ENCODE measurements at regions not wholly inside any gene's neighbourhood (a gene's known extent, or its start where the extent isn't known, plus 50 kb on each side); places are given as distances from the start of the nearest gene placed in this dataset.

GRCh38 chr21:18603980-18604379 lies 200.4 kb upstream of the TMPRSS15 start:
- Histone ChIP-seq H3K4me1 (replicated peaks) (no peaks in the 10 kb centered on the region), H3K27ac (no peak overlapping the region), H3K9me3 (replicated peaks) (no peaks in the 10 kb centered on the region), H3K27me3 (replicated peaks) (no peaks in the 10 kb centered on the region), H3K36me3 (no peaks in the 10 kb centered on the region), H3K4me3 (no peak overlapping the region)
- no peak for DNase-seq (ENCODE audit: low read depth in 1 of 2, low spot score in 2 of 2)

DNA sequence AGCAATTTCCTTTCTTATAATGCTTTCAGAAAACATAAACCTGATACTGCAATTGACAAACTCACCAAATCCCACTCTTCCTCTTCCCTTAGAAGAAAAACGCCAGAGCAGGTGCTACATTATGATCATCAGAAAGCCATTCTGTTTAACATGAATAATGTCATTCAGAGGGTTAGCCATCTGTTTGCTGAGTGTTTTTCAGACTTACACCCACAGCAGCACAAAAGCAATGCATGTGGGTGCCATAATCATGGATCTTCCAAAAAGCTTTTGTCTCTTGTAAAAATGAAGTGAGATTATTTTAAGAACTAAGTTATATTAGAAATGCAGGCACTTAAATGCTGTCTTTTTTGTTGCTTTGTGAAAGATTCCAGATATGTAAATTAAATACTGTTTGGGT lies 204.6 kb upstream of the TMPRSS15 start:
- H3K4me3 ChIP-seq = no peak overlapping the region
- H3K27ac ChIP-seq = no peak overlapping the region
- H3K4me1 ChIP-seq (replicated peaks) = no peaks in the 10 kb centered on the region
- no peaks in the 10 kb centered on the region for H3K36me3 ChIP-seq
- no peaks in the 10 kb centered on the region for H3K9me3 ChIP-seq (replicated peaks)
- no peak for DNase-seq (ENCODE audit: low read depth in 1 of 2, low spot score in 2 of 2)
- H3K27me3 ChIP-seq (replicated peaks) = no peaks in the 10 kb centered on the region

DNA sequence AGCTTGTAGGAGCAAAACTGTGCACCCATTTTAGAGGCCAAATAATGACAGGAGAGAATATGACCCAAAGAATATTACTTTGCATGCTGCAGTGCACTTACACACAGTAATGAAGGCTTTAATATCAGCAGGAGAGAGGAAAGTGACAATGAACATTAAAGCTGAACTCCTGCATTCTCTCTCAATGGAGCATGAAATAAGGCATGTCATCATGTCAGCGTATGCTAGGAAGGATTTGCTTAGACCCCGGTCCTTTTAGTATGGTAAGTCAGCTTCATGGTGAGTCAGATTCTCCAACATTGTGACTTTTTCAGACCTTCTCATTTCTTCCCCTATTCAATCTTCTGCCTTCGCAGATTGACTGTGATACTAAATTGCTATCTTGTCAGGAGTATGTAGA lies 210.7 kb upstream of the TMPRSS15 start:
- H3K4me1 ChIP-seq (replicated peaks) = no peaks in the 10 kb centered on the region
- H3K27ac ChIP-seq = no peak overlapping the region
- H3K27me3 ChIP-seq (replicated peaks) = no peaks in the 10 kb centered on the region
- H3K4me3 ChIP-seq = no peak overlapping the region
- H3K9me3 ChIP-seq (replicated peaks) = no peaks in the 10 kb centered on the region; the same call in 1 of the 2 replicates
- H3K36me3 ChIP-seq = no peaks in the 10 kb centered on the region
- no peak for DNase-seq (ENCODE audit: low read depth in 1 of 2, low spot score in 2 of 2)

DNA sequence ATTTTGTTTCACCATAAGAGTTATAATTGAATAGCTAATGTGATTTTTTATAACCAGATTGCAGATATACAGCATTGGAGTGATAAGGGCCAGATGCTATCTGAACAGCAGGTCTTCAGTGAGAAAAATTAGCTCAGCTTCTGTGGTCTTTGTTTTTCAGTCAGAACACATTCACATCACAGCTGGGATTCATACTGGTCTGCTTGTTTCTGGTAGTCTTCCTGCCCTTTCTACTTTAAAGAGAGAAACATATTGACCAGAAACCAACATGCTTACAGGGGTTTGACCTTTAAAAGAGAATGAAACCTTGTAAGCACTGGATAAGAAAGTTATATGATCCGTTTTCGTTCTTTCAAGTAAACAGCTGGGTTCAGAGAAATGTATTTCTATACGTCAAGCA lies 213.7 kb upstream of the TMPRSS15 start:
- Histone ChIP-seq H3K36me3 (no peaks in the 10 kb centered on the region), H3K27me3 (replicated peaks) (no peaks in the 10 kb centered on the region), H3K9me3 (replicated peaks) (no peaks in the 10 kb centered on the region; the same call in 1 of the 2 replicates), H3K27ac (no peak overlapping the region), H3K4me3 (no peak overlapping the region), H3K4me1 (replicated peaks) (no peaks in the 10 kb centered on the region)
- no peak for DNase-seq (ENCODE audit: low read depth in 1 of 2, low spot score in 2 of 2)

DNA sequence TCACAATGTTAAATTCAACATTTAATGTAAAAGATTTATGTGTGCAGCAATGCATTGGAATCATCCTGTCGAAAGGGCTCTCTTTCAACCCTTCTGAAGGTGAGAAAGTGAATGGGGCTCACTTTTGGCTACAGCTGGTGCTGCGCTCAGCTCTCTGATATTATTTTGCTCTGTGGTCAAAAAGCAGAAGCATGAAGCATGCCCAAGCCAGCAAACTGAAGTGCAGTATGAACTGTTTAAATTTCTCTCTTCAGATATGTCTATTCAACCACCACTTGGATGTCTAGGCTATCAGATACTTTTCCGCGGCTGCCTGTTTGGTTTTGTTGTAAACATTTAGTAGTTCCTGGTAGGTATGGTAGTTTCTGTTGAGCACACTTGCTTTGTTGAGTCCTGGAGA lies 216.9 kb upstream of the TMPRSS15 start:
- Histone ChIP-seq H3K36me3 (no peaks in the 10 kb centered on the region), H3K27ac (no peak overlapping the region), H3K4me1 (replicated peaks) (no peaks in the 10 kb centered on the region), H3K27me3 (replicated peaks) (no peaks in the 10 kb centered on the region), H3K9me3 (replicated peaks) (no peaks in the 10 kb centered on the region), H3K4me3 (no peak overlapping the region)
- no peak for DNase-seq (ENCODE audit: low read depth in 1 of 2, low spot score in 2 of 2)

DNA sequence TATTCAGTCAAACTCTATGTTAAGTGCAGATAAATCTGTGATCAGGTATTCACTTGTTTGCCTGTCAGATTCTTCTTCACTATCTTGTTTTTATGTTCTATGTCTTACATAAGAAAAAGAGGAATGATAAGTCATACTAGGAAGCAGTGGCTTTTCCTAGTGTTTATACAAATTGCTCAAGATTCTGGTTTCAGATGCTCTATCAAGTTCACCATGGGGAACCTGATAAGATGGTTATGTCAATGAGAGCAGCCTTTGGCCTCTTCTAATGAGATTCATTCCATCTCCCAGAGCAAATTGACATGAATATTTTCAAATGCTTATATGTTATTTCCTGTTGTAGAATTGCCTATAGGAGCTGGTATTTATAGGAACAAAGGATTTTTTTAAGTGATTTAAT lies 218.8 kb upstream of the TMPRSS15 start:
- Histone ChIP-seq H3K27ac (no peak overlapping the region), H3K4me1 (replicated peaks) (no peaks in the 10 kb centered on the region), H3K36me3 (no peaks in the 10 kb centered on the region), H3K27me3 (replicated peaks) (no peaks in the 10 kb centered on the region), H3K9me3 (replicated peaks) (no peaks in the 10 kb centered on the region), H3K4me3 (no peak overlapping the region)
- DNase-seq (ENCODE audit: low read depth in 1 of 2, low spot score in 2 of 2) = no peak

GRCh38 chr21:18630446-18630845 lies 226.9 kb upstream of the TMPRSS15 start:
- H3K4me1 ChIP-seq (replicated peaks) = no peaks in the 10 kb centered on the region
- no peaks in the 10 kb centered on the region for H3K27me3 ChIP-seq (replicated peaks)
- H3K9me3 ChIP-seq (replicated peaks) = no peaks in the 10 kb centered on the region; the same call in 1 of the 2 replicates
- no peaks in the 10 kb centered on the region for H3K36me3 ChIP-seq
- no peak overlapping the region for H3K4me3 ChIP-seq
- no peak overlapping the region for H3K27ac ChIP-seq
- DNase-seq (ENCODE audit: low read depth in 1 of 2, low spot score in 2 of 2) = no peak

DNA sequence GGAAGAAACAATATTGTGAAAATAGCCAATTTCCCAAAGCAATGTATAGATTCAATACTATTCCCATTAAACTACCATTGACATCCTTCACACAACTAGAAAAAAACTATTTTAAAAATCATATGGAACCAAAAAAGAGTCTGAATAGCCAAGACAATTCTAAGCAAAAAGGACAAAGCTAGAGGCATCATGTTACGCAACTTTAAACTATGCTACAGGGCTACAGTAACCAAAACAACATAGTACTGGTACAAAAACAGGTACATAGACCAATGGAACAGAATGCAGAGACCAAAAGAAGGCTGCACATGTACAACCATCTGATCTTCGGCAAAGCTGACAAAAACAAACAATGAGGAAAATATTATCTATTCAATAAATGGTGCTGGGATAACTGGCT lies 233.3 kb upstream of the TMPRSS15 start:
- Histone ChIP-seq H3K27me3 (replicated peaks) (no peaks in the 10 kb centered on the region), H3K4me1 (replicated peaks) (no peaks in the 10 kb centered on the region), H3K9me3 (replicated peaks) (peaks cover 5% of the 10 kb centered on the region; the same call in 1 of the 2 replicates), H3K27ac (no peak overlapping the region), H3K4me3 (no peak overlapping the region), H3K36me3 (no peaks in the 10 kb centered on the region)
- no peak for DNase-seq (ENCODE audit: low read depth in 1 of 2, low spot score in 2 of 2)

DNA sequence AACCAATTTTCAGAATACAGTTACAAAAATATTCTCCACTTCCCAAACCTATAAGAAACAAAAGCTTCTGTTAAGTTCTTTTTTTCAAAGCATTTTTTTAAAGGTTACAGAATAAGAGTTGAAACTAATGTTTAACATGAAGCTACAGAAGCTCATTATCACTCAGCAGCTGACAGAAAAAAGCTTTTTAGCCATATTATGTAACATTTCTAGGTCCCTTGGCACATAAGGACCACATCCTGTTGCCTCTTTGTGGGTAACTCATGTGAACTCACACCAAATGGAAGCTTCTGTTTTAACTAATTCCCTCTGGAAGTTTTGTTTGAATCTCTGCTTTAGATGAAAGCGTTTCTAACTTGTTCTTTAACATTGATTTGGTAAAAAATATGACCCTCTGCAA lies 242.5 kb upstream of the TMPRSS15 start:
- no peaks in the 10 kb centered on the region for H3K27me3 ChIP-seq (replicated peaks)
- no peak for DNase-seq (ENCODE audit: low read depth in 1 of 2, low spot score in 2 of 2)
- H3K4me3 ChIP-seq = no peak overlapping the region
- no peaks in the 10 kb centered on the region for H3K36me3 ChIP-seq
- no peaks in the 10 kb centered on the region for H3K9me3 ChIP-seq (replicated peaks)
- H3K4me1 ChIP-seq (replicated peaks) = no peaks in the 10 kb centered on the region
- no peak overlapping the region for H3K27ac ChIP-seq

DNA sequence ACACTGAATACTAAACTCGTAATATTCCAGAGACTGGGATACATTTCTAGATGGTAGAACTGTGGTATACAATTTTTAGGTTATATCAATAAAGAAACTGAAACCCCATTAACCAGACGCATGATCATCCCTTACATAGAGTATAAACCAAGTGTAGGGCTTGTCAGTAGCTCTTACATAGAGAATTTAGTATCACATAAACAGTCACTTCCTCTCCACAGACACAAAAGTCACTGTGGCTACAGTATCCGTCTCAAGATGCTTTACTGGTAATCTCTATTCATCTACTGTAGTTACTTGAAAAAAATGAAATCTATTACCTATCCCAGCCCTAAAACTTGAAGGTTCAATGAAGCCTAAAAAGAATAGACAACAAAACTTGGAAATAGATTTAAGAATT lies 252.3 kb upstream of the TMPRSS15 start:
- DNase-seq (ENCODE audit: low read depth in 1 of 2, low spot score in 2 of 2) = no peak

DNA sequence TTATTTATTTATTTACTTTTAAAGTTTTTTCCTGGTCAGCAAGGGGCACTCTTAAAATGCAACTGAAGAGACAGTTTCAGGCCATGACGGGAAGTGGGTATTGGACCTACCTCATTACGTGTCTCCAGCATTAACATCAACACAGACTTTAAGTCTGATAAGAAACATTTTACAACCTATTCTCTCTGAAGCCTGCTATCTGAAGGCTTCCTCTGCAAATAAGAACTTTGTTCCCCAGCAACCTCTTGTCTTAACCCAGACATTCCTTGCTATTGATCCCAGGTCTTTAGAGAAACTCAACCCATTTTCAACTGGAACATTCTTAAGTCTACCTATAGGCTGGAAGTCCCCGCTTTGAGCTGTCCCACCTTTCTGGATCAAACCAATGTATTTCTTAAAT lies 258.3 kb upstream of the TMPRSS15 start:
- DNase-seq (ENCODE audit: low read depth in 1 of 2, low spot score in 2 of 2) = no peak
- Histone ChIP-seq H3K27me3 (replicated peaks) (no peaks in the 10 kb centered on the region), H3K4me1 (replicated peaks) (no peaks in the 10 kb centered on the region), H3K27ac (no peak overlapping the region), H3K9me3 (replicated peaks) (no peaks in the 10 kb centered on the region), H3K36me3 (no peaks in the 10 kb centered on the region), H3K4me3 (no peak overlapping the region)

More for the DNA sequence above, 252.3 kb upstream of the TMPRSS15 start:
- no peaks in the 10 kb centered on the region for H3K4me1 ChIP-seq (replicated peaks)
- no peak overlapping the region for H3K4me3 ChIP-seq
- H3K9me3 ChIP-seq (replicated peaks) = 0 out of 2 replicates have a peak, but pooled peaks cover 4% of the 10 kb centered on the region
- H3K36me3 ChIP-seq = no peaks in the 10 kb centered on the region
- H3K27ac ChIP-seq = no peak overlapping the region
- no peaks in the 10 kb centered on the region for H3K27me3 ChIP-seq (replicated peaks)

DNA sequence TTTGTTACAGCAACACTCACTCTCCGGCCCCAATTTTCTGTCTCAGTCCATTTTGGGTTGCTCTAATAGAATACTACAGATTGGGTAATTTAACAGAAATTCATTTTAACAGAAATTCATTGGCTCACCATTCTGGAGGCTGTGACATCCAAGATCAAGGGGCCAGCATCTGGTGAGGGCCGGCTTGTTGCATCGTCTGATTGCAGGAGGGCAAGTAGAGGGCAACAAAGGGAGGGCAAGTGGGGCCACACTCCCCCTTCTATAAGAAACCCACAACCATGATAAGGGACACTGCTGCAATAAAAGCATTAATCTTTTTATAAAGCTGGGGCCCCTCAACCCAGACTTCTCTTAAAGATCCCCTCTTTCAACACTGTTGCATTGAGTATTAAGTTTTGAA lies 260.1 kb upstream of the TMPRSS15 start:
- Histone ChIP-seq H3K36me3 (no peaks in the 10 kb centered on the region), H3K27me3 (replicated peaks) (no peaks in the 10 kb centered on the region), H3K4me1 (replicated peaks) (no peaks in the 10 kb centered on the region), H3K9me3 (replicated peaks) (no peaks in the 10 kb centered on the region), H3K27ac (no peak overlapping the region), H3K4me3 (no peak overlapping the region)
- DNase-seq (ENCODE audit: low read depth in 1 of 2, low spot score in 2 of 2) = no peak

GRCh38 chr21:18666725-18667124 lies 263.1 kb upstream of the TMPRSS15 start:
- Histone ChIP-seq H3K27ac (no peak overlapping the region), H3K36me3 (no peaks in the 10 kb centered on the region), H3K4me1 (replicated peaks) (no peaks in the 10 kb centered on the region), H3K27me3 (replicated peaks) (no peaks in the 10 kb centered on the region), H3K4me3 (no peak overlapping the region), H3K9me3 (replicated peaks) (0 out of 2 replicates have a peak, but pooled peaks cover 3% of the 10 kb centered on the region)
- DNase-seq (ENCODE audit: low read depth in 1 of 2, low spot score in 2 of 2) = no peak

GRCh38 chr21:18673789-18674188 lies 270.2 kb upstream of the TMPRSS15 start:
- H3K27ac ChIP-seq = no peak overlapping the region

GRCh38 chr21:18677632-18678031 lies 274.0 kb upstream of the TMPRSS15 start:
- Histone ChIP-seq H3K36me3 (no peaks in the 10 kb centered on the region), H3K9me3 (replicated peaks) (no peaks in the 10 kb centered on the region), H3K27ac (no peak overlapping the region), H3K4me3 (no peak overlapping the region), H3K27me3 (replicated peaks) (no peaks in the 10 kb centered on the region), H3K4me1 (replicated peaks) (no peaks in the 10 kb centered on the region)
- DNase-seq (ENCODE audit: low read depth in 1 of 2, low spot score in 2 of 2) = no peak

More at GRCh38 chr21:18673789-18674188, 270.2 kb upstream of the TMPRSS15 start:
- Histone ChIP-seq H3K4me1 (replicated peaks) (no peaks in the 10 kb centered on the region), H3K9me3 (replicated peaks) (0 out of 2 replicates have a peak, but pooled peaks cover 3% of the 10 kb centered on the region), H3K27me3 (replicated peaks) (no peaks in the 10 kb centered on the region), H3K36me3 (no peaks in the 10 kb centered on the region), H3K4me3 (no peak overlapping the region)
- no peak for DNase-seq (ENCODE audit: low read depth in 1 of 2, low spot score in 2 of 2)

All from SJSA1 (cell line).